Breast epithelium (tissue), 3 donors: ENCODE measurements at regions not wholly inside any gene's neighbourhood (a gene's known extent, or its start where the extent isn't known, plus 50 kb on each side); places are given as distances from the start of the nearest gene placed in this dataset.

ENCODE experiments used
- CTCF ChIP-seq, 3 donors: fragments of 450-650 bp; IDR thresholded peaks; one replicate each; pipeline ENCODE4 v1.5.1; 2016 to 2017; ENCODE audit warnings: antibody characterized with exemption in 3 of 3, mild to moderate bottlenecking in 3 of 3, moderate library complexity in 3 of 3
- POLR2A ChIP-seq: fragments of 450-650 bp; IDR thresholded peaks from one replicate; pipeline ENCODE4 v1.6.1; 2016; ENCODE audit warnings: antibody characterized with exemption, mild to moderate bottlenecking, moderate library complexity
- POLR2AphosphoS5 ChIP-seq, 3 donors: sonication (generic); formaldehyde crosslinking; IDR thresholded peaks; one replicate each; pipeline ENCODE4 v1.6.1; 2017; ENCODE audit warnings: antibody characterized with exemption in 3 of 3

- no peak for TF ChIP-seq CTCF (IDR thresholded peaks at IDR 0.05)
- TF ChIP-seq POLR2A, result no peak
- TF ChIP-seq POLR2AphosphoS5 (IDR thresholded peaks at IDR 0.05), result no peak
Measured at GRCh38 chr18:23313379-23313778, 139.7 kb upstream of the RIOK3 start.
